Psoas muscle (tissue), 7 donors: ENCODE measurements at regions not wholly inside any gene's neighbourhood (a gene's known extent, or its start where the extent isn't known, plus 50 kb on each side); places are given as distances from the start of the nearest gene placed in this dataset.

Experiments used
- ATAC-seq, 4 donors: fragments of 200-7000 bp; cut with Tn5 transposase; one replicate each; pipeline ENCODE4 v1.9.1; 2020; ENCODE audit warnings: moderate library complexity in 3 of 4, mild to moderate bottlenecking in 2 of 4
- DNase-seq, 2 donors: peaks; one replicate each; pipeline ENCODE4 v3.0.0-alpha.2; 2020
- H3K27ac ChIP-seq: fragments of 200-600 bp; one replicate; pipeline ENCODE4 v1.8.0; 2022
- H3K27me3 ChIP-seq, 3 donors: fragments of 200-600 bp in 1 of 3; one replicate each; pipeline versions ENCODE4 v1.6.1 to v1.8.0; 2013 to 2022; ENCODE audit warnings: low read length in 2 of 3, mild to moderate bottlenecking in 2 of 3, moderate library complexity in 1 of 3; ENCODE audit not compliant: insufficient read depth in 3 of 3
- H3K36me3 ChIP-seq, 2 donors: fragments of 200-600 bp in 1 of 2; one replicate each; pipeline versions ENCODE4 v1.6.1 to v1.8.0; 2013 to 2022; ENCODE audit warnings: low read depth in 1 of 2, mild to moderate bottlenecking in 1 of 2, moderate library complexity in 1 of 2; ENCODE audit not compliant: insufficient read depth in 1 of 2
- H3K4me1 ChIP-seq: fragments of 200-600 bp; one replicate; pipeline ENCODE4 v1.8.0; 2022
- H3K4me3 ChIP-seq: fragments of 200-600 bp; one replicate; pipeline ENCODE4 v1.8.0; 2022; ENCODE audit warnings: mild to moderate bottlenecking
- H3K9me3 ChIP-seq: fragments of 200-600 bp; one replicate; pipeline ENCODE4 v1.8.0; 2022
- WGBS, 3 donors: extraction: QIAGEN DNeasy Blood & Tissue Kit; methylation state at CpG; one replicate each; pipeline versions ENCODE4 v1.1.6 to v1.1.7; 2013; 5-methylcytosine and 5-hydroxymethylcytosine counted together
- intact Hi-C, 2 donors: fragments of 100-400 bp; cut with DNase I; formaldehyde crosslinking; loops; one replicate each; pipeline versions ENCODE4 v1.11.0 to v1.14.2; 2022
- TF ChIP-seq, protein P1 (sequence below): fragments of 200-600 bp; IDR thresholded peaks from one replicate; pipeline ENCODE4 v1.8.0; 2022; ENCODE audit warnings: antibody characterized with exemption
- donor health status: healthy with polysubstance abuse.
- donor health status: DM: no; HTN: no; CAD: no; lungs with moderate emphysema.
- donor health status: Bipolar disorder and iron deficiency.
- donor health status: healthy.
- donor health status: DM: yes; HTN: yes; CAD: no.
- donor health status: DM: no; HTN: no; CAD: no.
- donor health status: DM: yes; HTN: yes; CAD: no.

DNA sequence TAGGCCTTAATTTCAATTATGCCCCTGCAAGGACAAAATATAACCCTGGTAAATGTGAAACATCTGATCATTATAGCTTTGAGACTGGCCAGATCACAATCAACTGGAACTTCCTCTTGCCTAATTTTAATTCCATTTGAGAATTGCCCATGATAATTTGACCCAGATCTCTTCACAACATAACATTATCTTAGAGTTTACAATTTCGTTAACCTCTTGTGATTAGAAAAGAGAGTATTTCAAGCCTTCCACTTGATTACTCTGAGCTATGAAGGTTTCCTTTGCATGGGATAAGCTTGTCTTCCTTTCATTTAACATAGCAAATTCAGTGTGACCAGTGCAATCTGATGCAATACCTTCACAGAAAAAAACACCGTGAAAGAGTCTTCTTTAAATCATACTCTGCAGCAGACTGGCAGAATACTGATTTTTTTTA, 143.6 kb downstream of the DUSP6 start:
- no peak overlapping the region for H3K4me3 ChIP-seq
- TF ChIP-seq, protein P1, sequence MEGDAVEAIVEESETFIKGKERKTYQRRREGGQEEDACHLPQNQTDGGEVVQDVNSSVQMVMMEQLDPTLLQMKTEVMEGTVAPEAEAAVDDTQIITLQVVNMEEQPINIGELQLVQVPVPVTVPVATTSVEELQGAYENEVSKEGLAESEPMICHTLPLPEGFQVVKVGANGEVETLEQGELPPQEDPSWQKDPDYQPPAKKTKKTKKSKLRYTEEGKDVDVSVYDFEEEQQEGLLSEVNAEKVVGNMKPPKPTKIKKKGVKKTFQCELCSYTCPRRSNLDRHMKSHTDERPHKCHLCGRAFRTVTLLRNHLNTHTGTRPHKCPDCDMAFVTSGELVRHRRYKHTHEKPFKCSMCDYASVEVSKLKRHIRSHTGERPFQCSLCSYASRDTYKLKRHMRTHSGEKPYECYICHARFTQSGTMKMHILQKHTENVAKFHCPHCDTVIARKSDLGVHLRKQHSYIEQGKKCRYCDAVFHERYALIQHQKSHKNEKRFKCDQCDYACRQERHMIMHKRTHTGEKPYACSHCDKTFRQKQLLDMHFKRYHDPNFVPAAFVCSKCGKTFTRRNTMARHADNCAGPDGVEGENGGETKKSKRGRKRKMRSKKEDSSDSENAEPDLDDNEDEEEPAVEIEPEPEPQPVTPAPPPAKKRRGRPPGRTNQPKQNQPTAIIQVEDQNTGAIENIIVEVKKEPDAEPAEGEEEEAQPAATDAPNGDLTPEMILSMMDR = no peak
- DNase-seq (no peak), ATAC-seq (no peak)
- H3K36me3 ChIP-seq = no peaks in the 10 kb centered on the region
- intact Hi-C loops = no loop called here
- H3K4me1 ChIP-seq = peaks cover 14% of the 10 kb centered on the region
- no peak overlapping the region for H3K27ac ChIP-seq
- 33 to 40% (median 34%) methylated on average over 2 of the region's 2 CpGs for WGBS, 3 donors
- H3K27me3 ChIP-seq = no peaks in the 10 kb centered on the region
- H3K9me3 ChIP-seq = no peaks in the 10 kb centered on the region

DNA sequence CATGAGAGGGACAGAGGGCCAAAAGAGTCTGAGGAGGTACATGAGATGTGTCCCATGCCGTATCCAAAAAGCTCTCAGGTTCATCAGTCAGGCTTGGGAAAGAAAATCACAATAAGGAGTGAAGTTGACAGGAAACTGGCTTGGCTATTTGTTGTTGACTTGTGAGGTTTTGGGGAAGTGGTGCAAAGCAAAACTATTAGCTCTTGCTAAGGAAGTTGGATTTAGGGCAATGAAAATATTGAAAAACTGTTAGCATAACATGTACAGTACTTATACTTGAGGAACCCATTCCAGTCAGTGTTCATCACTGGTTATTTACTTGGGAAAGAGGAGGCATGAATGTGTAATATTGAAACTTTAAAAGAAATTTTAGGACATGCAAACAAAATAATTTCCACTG, 145.9 kb downstream of the DUSP6 start:
- TF ChIP-seq, protein P1 = no peak
- Histone ChIP-seq H3K36me3 (no peaks in the 10 kb centered on the region), H3K9me3 (no peaks in the 10 kb centered on the region), H3K4me1 (peaks cover 4% of the 10 kb centered on the region), H3K4me3 (no peak overlapping the region), H3K27ac (no peak overlapping the region), H3K27me3 (no peaks in the 10 kb centered on the region)
- DNase-seq (no peak), ATAC-seq (no peak)
- WGBS, 3 donors = 67 to 71% (median 70%) methylated on average over 1 of the region's 1 CpG
- intact Hi-C loops = no loop called here

DNA sequence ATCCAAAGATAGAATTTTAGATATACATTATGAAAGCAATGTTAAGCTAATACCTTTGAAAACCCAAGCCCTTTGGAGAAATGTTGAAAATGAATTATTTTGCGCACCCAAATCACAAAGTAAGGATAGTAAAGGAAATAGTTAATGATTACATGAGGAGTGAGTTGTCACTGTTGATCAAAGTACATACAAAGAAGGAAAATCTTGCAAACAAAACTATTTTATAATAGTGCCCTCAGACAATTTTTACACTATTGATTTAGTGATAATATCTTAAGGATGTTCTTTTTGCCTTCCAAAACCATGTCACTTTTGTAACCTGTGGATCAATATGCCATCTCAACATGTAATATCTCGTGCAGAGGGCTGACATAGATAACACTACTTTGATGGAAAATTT, 146.8 kb downstream of the DUSP6 start:
- no peaks in the 10 kb centered on the region for H3K9me3 ChIP-seq
- H3K27me3 ChIP-seq = peaks cover 0 to under 1% (median 0%) of the 10 kb centered on the region in 3 donors
- TF ChIP-seq, protein P1 = no peak
- H3K27ac ChIP-seq = no peak overlapping the region
- no peak for DNase-seq
- 96 to 99% (median 97%) methylated on average over 2 of the region's 2 CpGs for WGBS, 3 donors
- no peaks in the 10 kb centered on the region for H3K36me3 ChIP-seq
- H3K4me3 ChIP-seq = no peak overlapping the region
- ATAC-seq = no peak
- no peaks in the 10 kb centered on the region for H3K4me1 ChIP-seq
- intact Hi-C loops = no loop called here

DNA sequence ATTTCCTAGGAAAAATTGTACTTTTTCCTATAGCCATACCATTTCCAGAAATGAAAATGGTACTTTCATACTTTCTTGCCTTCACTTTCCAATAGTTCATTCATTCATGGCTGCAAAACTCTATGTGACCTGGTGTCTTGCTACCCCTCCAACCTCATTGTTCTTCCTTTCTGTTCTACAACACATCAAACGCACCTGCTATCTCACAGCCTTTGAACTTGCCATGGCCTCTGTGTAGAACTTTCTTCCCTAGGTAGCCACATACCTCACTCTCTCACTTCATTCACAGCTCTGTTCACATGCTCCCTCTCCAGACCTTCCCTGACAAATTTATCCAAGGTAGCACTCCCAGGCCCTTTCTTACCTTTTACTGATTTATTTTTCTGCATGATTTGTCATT, 149.2 kb downstream of the DUSP6 start:
- Histone ChIP-seq H3K4me3 (no peak overlapping the region), H3K27ac (no peak overlapping the region), H3K9me3 (no peaks in the 10 kb centered on the region), H3K36me3 (no peaks in the 10 kb centered on the region), H3K27me3 (peaks cover 0 to 3% (median 0%) of the 10 kb centered on the region in 3 donors), H3K4me1 (no peaks in the 10 kb centered on the region)
- intact Hi-C loops = no loop called here
- TF ChIP-seq, protein P1 = no peak
- DNase-seq (no peak), ATAC-seq (no peak)
- 88 to 97% (median 89%) methylated on average over 1 of the region's 1 CpG for WGBS, 3 donors

DNA sequence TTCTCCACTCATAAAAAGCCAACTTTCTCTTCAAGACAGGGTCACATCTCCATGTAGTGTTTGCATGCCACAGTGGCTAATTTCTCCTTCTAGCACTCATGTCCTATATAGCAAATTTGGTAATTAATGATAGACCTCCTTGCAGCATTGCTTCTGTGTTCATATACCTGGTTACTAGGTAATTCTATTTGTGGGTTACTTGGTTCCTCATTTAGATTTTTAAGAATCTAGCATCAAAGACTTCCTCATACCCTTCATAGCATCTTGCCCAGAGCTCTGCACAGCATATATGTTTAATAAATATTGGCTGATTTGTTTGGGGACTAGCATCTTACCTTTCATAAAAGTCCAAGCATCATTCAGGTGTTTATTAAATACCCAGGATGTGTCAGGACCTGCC, 152.1 kb downstream of the DUSP6 start:
- ATAC-seq (no peak), DNase-seq (no peak)
- peaks cover 0 to 3% (median 0%) of the 10 kb centered on the region in 3 donors for H3K27me3 ChIP-seq
- H3K27ac ChIP-seq = no peak overlapping the region
- no peak overlapping the region for H3K4me3 ChIP-seq
- no peaks in the 10 kb centered on the region for H3K36me3 ChIP-seq
- intact Hi-C loops = no loop called here
- no peaks in the 10 kb centered on the region for H3K4me1 ChIP-seq
- TF ChIP-seq, protein P1 = no peak
- H3K9me3 ChIP-seq = no peaks in the 10 kb centered on the region
